A673 (cell line): ENCODE measurements at regions not wholly inside any gene's neighbourhood (a gene's known extent, or its start where the extent isn't known, plus 50 kb on each side); places are given as distances from the start of the nearest gene placed in this dataset.

Experiments used
- BruUV-seq: library from RNA; stranded (reverse); fragments of 400-500 nt; replicated peaks from 2 replicates; lab custom pipeline; 2021; lab: Mats Ljungman, UMichigan
- CTCF ChIA-PET: fragments of 300-600 bp; sonication (Branson Sonifier 250); formaldehyde crosslinking; loops from one replicate; lab custom pipeline; 2022; ENCODE audit warnings: antibody characterized with exemption; lab: Charles Lee
- POLR2A ChIA-PET: fragments of 300-600 bp; sonication (Branson Sonifier 250); formaldehyde crosslinking; loops from one replicate; lab custom pipeline; 2022; ENCODE audit warnings: antibody characterized with exemption; ENCODE audit not compliant: low non-redundant PET; lab: Charles Lee
- DNase-seq: peaks from one replicate; pipeline ENCODE4 v3.0.0-alpha.2; 2015; ENCODE audit warnings: low spot score
- H3K27ac ChIP-seq: fragments of 200-600 bp; sonication (generic); 2 replicates; pipeline ENCODE4 v1.5.1; 2016; ENCODE audit warnings: mixed run types, low read depth, mild to moderate bottlenecking, mixed read lengths, antibody characterized with exemption, low read length; ENCODE audit not compliant: poor library complexity, severe bottlenecking
- H3K27me3 ChIP-seq: fragments of 200-600 bp; sonication (generic); replicated peaks from 2 replicates; pipeline ENCODE4 v1.6.1; 2017; ENCODE audit warnings: mixed run types, low read depth, mild to moderate bottlenecking, mixed read lengths, antibody characterized with exemption, low read length; ENCODE audit not compliant: insufficient read depth, poor library complexity
- H3K36me3 ChIP-seq: fragments of 200-600 bp; sonication (generic); 2 replicates; pipeline ENCODE4 v1.6.1; 2016; ENCODE audit warnings: mixed run types, mild to moderate bottlenecking, mixed read lengths, antibody characterized with exemption, low read length; ENCODE audit not compliant: insufficient read depth, poor library complexity, severe bottlenecking
- H3K4me1 ChIP-seq: fragments of 200-600 bp; sonication (generic); 2 replicates; pipeline ENCODE4 v1.6.1; 2017; ENCODE audit warnings: mixed run types, mild to moderate bottlenecking, mixed read lengths, antibody characterized with exemption, low read length; ENCODE audit not compliant: insufficient read depth, poor library complexity, severe bottlenecking
- H3K4me3 ChIP-seq: fragments of 200-600 bp; sonication (generic); 2 replicates; pipeline ENCODE4 v1.5.1; 2016; ENCODE audit warnings: low read depth, mixed run types, mild to moderate bottlenecking, mixed read lengths, low read length; ENCODE audit not compliant: poor library complexity, severe bottlenecking
- H3K9me3 ChIP-seq: fragments of 200-600 bp; sonication (generic); 2 replicates; pipeline ENCODE4 v1.6.1; 2016; ENCODE audit warnings: mixed run types, low read depth, mild to moderate bottlenecking, mixed read lengths, antibody characterized with exemption, low read length; ENCODE audit not compliant: poor library complexity, severe bottlenecking
- EZH2 ChIP-seq: fragments of 200-600 bp; sonication (generic); IDR thresholded peaks from 2 replicates; pipeline ENCODE4 v1.6.1; 2017; ENCODE audit warnings: borderline replicate concordance, low read depth, mild to moderate bottlenecking, mixed read lengths, antibody characterized with exemption, low read length; ENCODE audit not compliant: poor library complexity, severe bottlenecking
- intact Hi-C: fragments of 100-400 bp; cut with micrococcal nuclease; formaldehyde crosslinking; loops from one replicate; pipeline ENCODE4 v1.10.0; 2022; ENCODE audit not compliant: unreplicated experiment
- TF ChIP-seq, protein P1 (sequence below): fragments of 300-800, 200-600 bp; sonication (generic); conservative IDR thresholded peaks from 2 replicates; pipeline ENCODE4 v1.5.1; 2017; ENCODE audit warnings: low read depth, mild to moderate bottlenecking, antibody characterized with exemption, low read length, moderate library complexity, mixed read lengths

DNA sequence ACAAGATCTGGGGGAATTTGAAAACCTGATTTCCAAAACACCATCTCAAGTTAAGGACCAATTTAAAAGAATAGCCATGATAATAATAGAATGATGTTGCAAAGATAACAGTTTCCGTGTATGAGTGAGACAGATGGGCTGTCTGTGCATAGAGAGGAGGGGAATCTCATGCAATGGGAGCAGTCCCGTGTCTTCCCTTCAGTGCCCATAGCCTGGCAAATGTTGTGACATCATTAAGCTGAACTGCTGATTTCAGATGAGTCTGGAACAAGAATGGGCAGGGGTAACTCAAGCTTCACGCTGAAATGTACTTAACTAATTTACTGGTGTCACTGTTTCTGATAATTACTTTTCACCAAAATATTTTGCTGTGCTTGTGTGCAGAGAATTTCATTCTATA is 454.0 kb downstream of the FOXG1 start:
- CTCF ChIA-PET = no interaction called here
- DNase-seq = no peak

DNA sequence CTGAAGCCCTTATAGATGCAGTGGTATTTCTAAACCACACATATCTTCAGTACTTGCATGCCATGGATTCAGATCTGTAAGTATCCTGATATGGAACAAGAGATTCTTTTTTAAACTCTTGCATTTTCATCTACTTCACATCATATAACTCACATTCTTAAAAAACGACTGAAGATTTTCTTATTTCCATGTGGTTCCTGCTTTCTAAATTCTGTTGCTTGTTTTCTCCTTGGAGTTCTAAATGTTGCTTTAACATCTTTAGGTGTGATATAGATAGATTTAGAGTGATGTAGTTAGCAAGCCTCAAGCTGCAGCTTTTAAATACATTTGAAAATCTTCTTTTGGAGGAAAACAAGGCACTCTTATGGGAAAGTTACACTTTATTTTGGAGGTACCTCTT is 455.4 kb downstream of the FOXG1 start:
- BruUV-seq = no TSS peak
- POLR2A ChIA-PET = no interaction called here
- Histone ChIP-seq H3K4me1 (peaks cover 5% of the 10 kb centered on the region), H3K4me3 (no peak overlapping the region), H3K27ac (no peak overlapping the region), H3K36me3 (no peaks in the 10 kb centered on the region), H3K27me3 (peaks cover 33% of the 10 kb centered on the region), H3K9me3 (no peaks in the 10 kb centered on the region)
- no peak for TF ChIP-seq EZH2
- TF ChIP-seq, protein P1, sequence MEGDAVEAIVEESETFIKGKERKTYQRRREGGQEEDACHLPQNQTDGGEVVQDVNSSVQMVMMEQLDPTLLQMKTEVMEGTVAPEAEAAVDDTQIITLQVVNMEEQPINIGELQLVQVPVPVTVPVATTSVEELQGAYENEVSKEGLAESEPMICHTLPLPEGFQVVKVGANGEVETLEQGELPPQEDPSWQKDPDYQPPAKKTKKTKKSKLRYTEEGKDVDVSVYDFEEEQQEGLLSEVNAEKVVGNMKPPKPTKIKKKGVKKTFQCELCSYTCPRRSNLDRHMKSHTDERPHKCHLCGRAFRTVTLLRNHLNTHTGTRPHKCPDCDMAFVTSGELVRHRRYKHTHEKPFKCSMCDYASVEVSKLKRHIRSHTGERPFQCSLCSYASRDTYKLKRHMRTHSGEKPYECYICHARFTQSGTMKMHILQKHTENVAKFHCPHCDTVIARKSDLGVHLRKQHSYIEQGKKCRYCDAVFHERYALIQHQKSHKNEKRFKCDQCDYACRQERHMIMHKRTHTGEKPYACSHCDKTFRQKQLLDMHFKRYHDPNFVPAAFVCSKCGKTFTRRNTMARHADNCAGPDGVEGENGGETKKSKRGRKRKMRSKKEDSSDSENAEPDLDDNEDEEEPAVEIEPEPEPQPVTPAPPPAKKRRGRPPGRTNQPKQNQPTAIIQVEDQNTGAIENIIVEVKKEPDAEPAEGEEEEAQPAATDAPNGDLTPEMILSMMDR = no peak
- CTCF ChIA-PET = no interaction called here
- intact Hi-C loops = loop anchor here (2.0 to 5.0 kb wide), 4 partner anchors 205 to 465 kb away; no protein-coding TSS in a partner anchor
- no peak for DNase-seq

More for the DNA sequence above, 454.0 kb downstream of the FOXG1 start:
- TF ChIP-seq EZH2 = no peak
- TF ChIP-seq, protein P1 = no peak
- H3K4me1 ChIP-seq = peaks cover 5% of the 10 kb centered on the region
- no peaks in the 10 kb centered on the region for H3K9me3 ChIP-seq
- H3K36me3 ChIP-seq = no peaks in the 10 kb centered on the region
- H3K27me3 ChIP-seq = peaks cover 30% of the 10 kb centered on the region
- no peak overlapping the region for H3K4me3 ChIP-seq
- no TSS peak for BruUV-seq
- H3K27ac ChIP-seq = no peak overlapping the region
- POLR2A ChIA-PET = no interaction called here
- intact Hi-C loops = loop anchor here (5.0 kb wide), 3 partner anchors 302 to 463 kb away; no protein-coding TSS in a partner anchor

DNA sequence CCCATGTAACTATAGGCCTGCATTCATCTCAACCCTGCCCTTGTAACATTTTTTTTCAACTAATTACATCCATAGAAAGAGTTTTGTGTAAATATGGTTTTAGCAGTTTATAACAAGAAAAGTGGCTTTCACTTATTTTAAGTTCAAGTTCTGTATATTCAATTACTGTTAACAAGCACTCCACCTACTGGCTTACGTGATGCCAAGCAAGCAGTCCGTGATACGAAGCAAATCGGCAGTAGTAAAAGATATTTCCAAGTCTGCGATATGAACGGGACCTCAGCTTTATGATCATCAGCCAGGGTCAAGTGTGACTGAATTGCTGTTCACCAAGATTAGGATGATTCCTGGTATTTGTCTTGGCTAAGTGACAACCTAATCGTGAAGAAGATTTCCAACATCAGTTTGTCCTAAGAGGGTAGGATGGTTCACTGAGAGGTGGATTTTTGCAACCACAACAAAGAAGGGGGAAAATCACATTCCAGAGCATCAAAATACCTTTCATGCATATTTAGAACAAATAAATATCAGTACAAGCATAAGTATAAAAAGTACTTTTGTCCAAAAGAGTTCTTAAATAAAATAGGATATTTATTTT is 456.2 kb downstream of the FOXG1 start:
- DNase-seq = peak; percentile 57
- Histone ChIP-seq H3K36me3 (no peaks in the 10 kb centered on the region), H3K27ac (no peak overlapping the region), H3K4me3 (no peak overlapping the region), H3K9me3 (no peaks in the 10 kb centered on the region), H3K4me1 (no peaks in the 10 kb centered on the region), H3K27me3 (peaks cover 33% of the 10 kb centered on the region)
- ChIA-PET CTCF (no interaction called here), POLR2A (no interaction called here)
- TF ChIP-seq EZH2 = no peak
- TF ChIP-seq, protein P1 = peak; percentile 76
- no TSS peak for BruUV-seq
- intact Hi-C loops = loop anchor here (2.0 to 5.0 kb wide), 4 partner anchors 206 to 465 kb away; no protein-coding TSS in a partner anchor
